ENCODE measurements at regions not wholly inside any gene's neighbourhood (a gene's known extent, or its start where the extent isn't known, plus 50 kb on each side); places are given as distances from the start of the nearest gene placed in this dataset.

DNA sequence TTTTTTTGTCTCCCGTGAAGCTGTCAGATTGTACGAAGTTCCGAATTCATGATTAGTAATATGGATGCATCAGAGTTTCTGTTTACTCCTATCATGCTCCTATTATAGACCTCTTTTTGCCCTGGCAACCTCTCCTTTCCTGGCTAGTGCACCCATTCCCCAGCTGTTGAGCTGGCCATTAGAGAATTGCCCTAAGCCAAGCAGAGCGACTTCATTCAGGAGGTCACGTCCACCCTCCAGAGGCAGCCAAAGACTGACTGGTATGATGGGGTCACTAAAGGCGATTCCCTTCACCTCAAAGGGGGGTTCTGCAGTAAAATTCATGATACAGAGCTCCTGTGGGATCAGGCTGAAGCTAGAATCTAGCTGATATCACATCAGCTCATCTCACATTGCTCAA is 351.9 kb downstream of the BTBD3 start:
- no peak for DNase-seq
- H3K4me3 Mint-ChIP-seq: no peak overlapping the region
- no peaks in the 10 kb centered on the region for H3K27me3 Mint-ChIP-seq
- no peaks in the 10 kb centered on the region for H3K36me3 Mint-ChIP-seq (ENCODE audit: low read depth)
- H3K4me1 Mint-ChIP-seq: no peaks in the 10 kb centered on the region
- H3K27ac Mint-ChIP-seq: no peak overlapping the region
- H3K9me3 ChIP-seq (ENCODE audit: control insufficient read depth, low read length, poor library complexity, severe bottlenecking): no peaks in the 10 kb centered on the region
- no peak for ATAC-seq

DNA sequence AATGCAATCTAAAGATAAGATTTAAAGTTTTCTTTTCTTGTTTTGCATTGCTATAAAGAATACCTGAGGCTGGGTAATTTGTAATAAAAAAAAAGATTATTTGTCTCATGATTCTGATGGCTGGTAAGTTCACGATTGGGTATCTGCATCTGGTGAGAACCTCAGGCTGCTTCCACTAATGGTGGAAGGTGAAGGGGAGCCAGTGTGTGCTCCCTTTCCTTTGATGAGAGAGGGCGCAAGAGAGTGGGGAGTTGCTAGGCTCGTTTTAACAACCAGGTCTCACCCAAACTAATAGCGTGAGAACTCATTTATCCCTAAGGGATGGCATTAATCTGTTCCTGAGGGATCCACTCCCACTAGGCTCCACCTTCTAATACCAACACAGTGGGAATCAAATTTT is 353.2 kb downstream of the BTBD3 start:
- no peaks in the 10 kb centered on the region for H3K27me3 Mint-ChIP-seq
- ATAC-seq: no peak
- H3K27ac Mint-ChIP-seq: no peak overlapping the region
- no peaks in the 10 kb centered on the region for H3K4me1 Mint-ChIP-seq
- no peak overlapping the region for H3K4me3 Mint-ChIP-seq
- no peaks in the 10 kb centered on the region for H3K9me3 ChIP-seq (ENCODE audit: control insufficient read depth, low read length, poor library complexity, severe bottlenecking)
- H3K36me3 Mint-ChIP-seq (ENCODE audit: low read depth): no peaks in the 10 kb centered on the region
- no peak for DNase-seq

DNA sequence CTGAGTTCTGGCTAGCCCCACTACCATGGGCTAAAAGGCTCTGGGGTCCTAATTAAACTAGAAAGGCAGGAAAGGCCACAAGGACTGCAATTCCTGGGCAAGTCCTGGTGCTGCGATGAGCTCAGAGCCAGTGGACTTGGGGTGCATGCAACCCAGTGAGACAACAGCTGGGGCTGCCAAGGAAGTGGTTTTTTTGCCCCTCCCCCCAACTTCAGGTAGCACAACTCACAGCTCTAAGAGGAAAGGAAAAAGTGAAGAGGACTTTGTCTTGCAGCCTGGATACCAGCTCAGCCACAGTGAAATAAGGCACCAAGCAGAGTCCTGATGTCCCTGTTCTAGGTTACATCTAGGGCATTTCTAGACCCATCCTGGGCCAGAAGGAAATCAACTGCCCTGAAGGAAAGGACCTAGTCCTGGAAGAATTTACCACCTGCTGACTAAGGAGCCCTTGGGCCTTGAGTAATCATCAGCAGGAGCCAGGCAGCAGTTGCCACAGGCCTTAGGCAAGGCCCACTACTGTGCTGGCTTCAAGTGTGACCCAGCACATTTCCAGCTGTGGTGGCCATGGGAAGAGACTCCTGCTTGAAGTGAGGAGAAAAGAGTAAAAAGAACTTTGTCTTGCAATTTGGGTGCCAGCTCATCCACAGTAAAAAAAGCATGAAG is 358.4 kb downstream of the BTBD3 start:
- no peak for DNase-seq
- H3K36me3 Mint-ChIP-seq (ENCODE audit: low read depth): no peaks in the 10 kb centered on the region
- no peak overlapping the region for H3K4me3 Mint-ChIP-seq
- no peaks in the 10 kb centered on the region for H3K27me3 Mint-ChIP-seq
- no peak for ATAC-seq
- H3K4me1 Mint-ChIP-seq: no peaks in the 10 kb centered on the region
- H3K27ac Mint-ChIP-seq: no peak overlapping the region
- no peaks in the 10 kb centered on the region for H3K9me3 ChIP-seq (ENCODE audit: control insufficient read depth, low read length, poor library complexity, severe bottlenecking)

GRCh38 chr20:12287575-12287974 is 369.9 kb downstream of the BTBD3 start:
- H3K9me3 ChIP-seq (ENCODE audit: control insufficient read depth, low read length, poor library complexity, severe bottlenecking): no peaks in the 10 kb centered on the region
- no peaks in the 10 kb centered on the region for H3K27me3 Mint-ChIP-seq
- H3K4me3 Mint-ChIP-seq: no peak overlapping the region
- no peaks in the 10 kb centered on the region for H3K36me3 Mint-ChIP-seq (ENCODE audit: low read depth)
- no peaks in the 10 kb centered on the region for H3K4me1 Mint-ChIP-seq
- no peak for DNase-seq
- H3K27ac Mint-ChIP-seq: no peak overlapping the region
- no peak for ATAC-seq

- no peaks in the 10 kb centered on the region for H3K27me3 Mint-ChIP-seq
- no peak overlapping the region for H3K27ac Mint-ChIP-seq
- H3K4me1 Mint-ChIP-seq: no peaks in the 10 kb centered on the region
- H3K36me3 Mint-ChIP-seq (ENCODE audit: low read depth): no peaks in the 10 kb centered on the region
- DNase-seq (no peak), ATAC-seq (no peak)
- no peaks in the 10 kb centered on the region for H3K9me3 ChIP-seq (ENCODE audit: control insufficient read depth, low read length, poor library complexity, severe bottlenecking)
- H3K4me3 Mint-ChIP-seq: no peak overlapping the region
Observed at GRCh38 chr20:12289465-12289864, 371.8 kb downstream of the BTBD3 start.

GRCh38 chr20:12291386-12291785 is 373.7 kb downstream of the BTBD3 start:
- Mint-ChIP-seq H3K36me3 (ENCODE audit: low read depth) (no peaks in the 10 kb centered on the region), H3K27ac (no peak overlapping the region), H3K27me3 (no peaks in the 10 kb centered on the region), H3K4me3 (no peak overlapping the region), H3K4me1 (no peaks in the 10 kb centered on the region)
- no peak for ATAC-seq
- no peaks in the 10 kb centered on the region for H3K9me3 ChIP-seq (ENCODE audit: control insufficient read depth, low read length, poor library complexity, severe bottlenecking)
- DNase-seq: no peak

- no peak overlapping the region for H3K4me3 Mint-ChIP-seq
- H3K4me1 Mint-ChIP-seq: no peaks in the 10 kb centered on the region
- H3K27ac Mint-ChIP-seq: no peak overlapping the region
- no peaks in the 10 kb centered on the region for H3K36me3 Mint-ChIP-seq (ENCODE audit: low read depth)
- no peak for ATAC-seq
- no peaks in the 10 kb centered on the region for H3K9me3 ChIP-seq (ENCODE audit: control insufficient read depth, low read length, poor library complexity, severe bottlenecking)
- H3K27me3 Mint-ChIP-seq: no peaks in the 10 kb centered on the region
- DNase-seq: no peak
Observed at GRCh38 chr20:12293900-12294299, 376.2 kb downstream of the BTBD3 start.

GRCh38 chr20:12294678-12295077 is 377.0 kb downstream of the BTBD3 start:
- Mint-ChIP-seq H3K36me3 (ENCODE audit: low read depth) (no peaks in the 10 kb centered on the region), H3K4me3 (no peak overlapping the region), H3K4me1 (no peaks in the 10 kb centered on the region), H3K27ac (no peak overlapping the region), H3K27me3 (no peaks in the 10 kb centered on the region)
- ATAC-seq (no peak), DNase-seq (no peak)
- H3K9me3 ChIP-seq (ENCODE audit: control insufficient read depth, low read length, poor library complexity, severe bottlenecking): no peaks in the 10 kb centered on the region

GRCh38 chr20:12305188-12305950 is 387.7 kb downstream of the BTBD3 start:
- DNase-seq (no peak), ATAC-seq (no peak)
- Mint-ChIP-seq H3K4me1 (no peaks in the 10 kb centered on the region), H3K4me3 (no peak overlapping the region), H3K27me3 (no peaks in the 10 kb centered on the region), H3K27ac (no peak overlapping the region), H3K36me3 (ENCODE audit: low read depth) (no peaks in the 10 kb centered on the region)
- no peaks in the 10 kb centered on the region for H3K9me3 ChIP-seq (ENCODE audit: control insufficient read depth, low read length, poor library complexity, severe bottlenecking)

GRCh38 chr20:12306107-12306506 is 388.4 kb downstream of the BTBD3 start:
- H3K27me3 Mint-ChIP-seq: no peaks in the 10 kb centered on the region
- H3K36me3 Mint-ChIP-seq (ENCODE audit: low read depth): no peaks in the 10 kb centered on the region
- H3K4me3 Mint-ChIP-seq: no peak overlapping the region
- ATAC-seq: no peak
- no peak overlapping the region for H3K27ac Mint-ChIP-seq
- no peaks in the 10 kb centered on the region for H3K4me1 Mint-ChIP-seq
- DNase-seq: no peak
- H3K9me3 ChIP-seq (ENCODE audit: control insufficient read depth, low read length, poor library complexity, severe bottlenecking): peaks cover 3% of the 10 kb centered on the region

GRCh38 chr20:12311094-12311865 is 393.6 kb downstream of the BTBD3 start:
- ATAC-seq (no peak), DNase-seq (no peak)
- peaks cover 3% of the 10 kb centered on the region for H3K9me3 ChIP-seq (ENCODE audit: control insufficient read depth, low read length, poor library complexity, severe bottlenecking)
- H3K27me3 Mint-ChIP-seq: no peaks in the 10 kb centered on the region
- H3K27ac Mint-ChIP-seq: no peak overlapping the region
- H3K4me1 Mint-ChIP-seq: no peaks in the 10 kb centered on the region
- no peak overlapping the region for H3K4me3 Mint-ChIP-seq
- H3K36me3 Mint-ChIP-seq (ENCODE audit: low read depth): no peaks in the 10 kb centered on the region

DNA sequence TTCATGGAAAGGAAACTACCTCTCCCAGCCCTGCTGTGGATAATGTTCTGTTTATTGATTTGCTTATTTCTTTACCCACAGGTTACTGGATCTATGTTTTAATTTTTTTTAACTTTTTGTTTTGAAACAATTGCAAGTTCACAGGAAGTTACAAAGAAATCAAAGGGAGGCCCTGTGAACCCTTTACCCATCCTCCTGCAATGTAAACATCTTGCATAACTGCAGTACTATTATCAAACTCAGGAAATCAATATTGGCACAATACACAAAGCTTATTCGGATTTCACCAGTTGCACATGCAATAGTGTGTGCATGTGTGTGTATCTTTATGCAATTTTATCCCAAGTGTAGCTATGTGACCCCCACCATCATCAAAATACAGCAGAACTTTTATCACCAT is 398.0 kb downstream of the BTBD3 start:
- H3K36me3 Mint-ChIP-seq (ENCODE audit: low read depth): no peaks in the 10 kb centered on the region
- no peaks in the 10 kb centered on the region for H3K4me1 Mint-ChIP-seq

DNA sequence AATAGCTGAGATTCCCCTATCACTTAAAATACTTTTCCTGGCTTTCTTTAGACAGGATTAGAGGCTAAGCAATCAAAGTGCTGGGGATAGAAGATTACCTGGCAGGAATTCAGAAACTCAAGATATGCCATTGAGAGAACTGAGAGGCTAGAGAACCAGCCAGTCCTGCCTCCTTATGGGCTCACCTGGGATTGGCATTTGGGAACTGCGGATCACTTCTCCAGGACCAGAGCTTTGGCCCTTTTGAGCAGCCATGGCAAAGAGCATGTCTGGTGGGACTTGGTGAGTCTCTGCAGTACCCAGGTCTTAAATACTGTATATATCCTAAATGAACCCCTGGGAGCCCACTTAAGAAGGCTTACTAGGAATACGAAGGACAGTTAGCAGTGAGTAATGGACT is 399.1 kb downstream of the BTBD3 start:
- H3K4me1 Mint-ChIP-seq: no peaks in the 10 kb centered on the region
- no peaks in the 10 kb centered on the region for H3K27me3 Mint-ChIP-seq
- no peak for DNase-seq
- no peak for ATAC-seq
- H3K27ac Mint-ChIP-seq: no peak overlapping the region
- no peaks in the 10 kb centered on the region for H3K9me3 ChIP-seq (ENCODE audit: control insufficient read depth, low read length, poor library complexity, severe bottlenecking)
- H3K36me3 Mint-ChIP-seq (ENCODE audit: low read depth): no peaks in the 10 kb centered on the region
- H3K4me3 Mint-ChIP-seq: no peak overlapping the region

More for the DNA sequence above, 398.0 kb downstream of the BTBD3 start:
- Mint-ChIP-seq H3K27ac (no peak overlapping the region), H3K4me3 (no peak overlapping the region), H3K27me3 (no peaks in the 10 kb centered on the region)
- ATAC-seq (no peak), DNase-seq (no peak)
- H3K9me3 ChIP-seq (ENCODE audit: control insufficient read depth, low read length, poor library complexity, severe bottlenecking): peaks cover 3% of the 10 kb centered on the region
